CD14-positive monocyte (primary cell): ENCODE measurements at regions not wholly inside any gene's neighbourhood (a gene's known extent, or its start where the extent isn't known, plus 50 kb on each side); places are given as distances from the start of the nearest gene placed in this dataset.

ENCODE experiments used
- DNase-seq, 3 donors: peaks; one replicate each; pipeline ENCODE4 v3.0.0-alpha.2; 2011 to 2022
- H2AFZ ChIP-seq: 2 replicates; pipeline ENCODE4 v1.6.0; 2012; ENCODE audit warnings: mild to moderate bottlenecking, low read depth, low read length, inconsistent platforms; ENCODE audit not compliant: insufficient read depth, poor library complexity, severe bottlenecking
- H3K27ac ChIP-seq, 2 donors: 1 replicate in 1 of 2; 2 replicates in 1 of 2; pipeline ENCODE4 v1.5.1; 2012 to 2013; ENCODE audit warnings: low read length in 2 of 2, control low read depth in 1 of 2, inconsistent platforms in 1 of 2, low read depth in 1 of 2, mild to moderate bottlenecking in 1 of 2
- H3K27me3 ChIP-seq, 2 donors: one replicate each; pipeline versions ENCODE4 v1.6.0 to v1.6.1; 2011 to 2013; ENCODE audit warnings: low read length in 2 of 2; ENCODE audit not compliant: control insufficient read depth in 2 of 2, insufficient read depth in 2 of 2
- H3K36me3 ChIP-seq, 2 donors: replicated peaks in 1 of 2; 1 replicate in 1 of 2; 2 replicates in 1 of 2; pipeline versions ENCODE4 v1.5.1 to v1.6.1; 2012 to 2013; ENCODE audit warnings: low read length in 2 of 2, control low read depth in 1 of 2, inconsistent platforms in 1 of 2, mild to moderate bottlenecking in 1 of 2; ENCODE audit not compliant: insufficient read depth in 2 of 2, control insufficient read depth in 1 of 2
- H3K4me1 ChIP-seq, 2 donors: 1 replicate in 1 of 2; 2 replicates in 1 of 2; pipeline versions ENCODE4 v1.5.1 to v1.6.1; 2012 to 2013; ENCODE audit warnings: low read length in 2 of 2, control low read depth in 1 of 2, inconsistent platforms in 1 of 2, mild to moderate bottlenecking in 1 of 2, moderate library complexity in 1 of 2; ENCODE audit not compliant: insufficient read depth in 2 of 2, control insufficient read depth in 1 of 2
- H3K4me2 ChIP-seq: replicated peaks from 2 replicates; pipeline ENCODE3; 2012; ENCODE audit warnings: low read length, moderate library complexity, mild to moderate bottlenecking; ENCODE audit not compliant: poor library complexity, severe bottlenecking; ENCODE audit errors: extremely low read depth
- H3K4me3 ChIP-seq, 3 experiments: fragments of 200-600 bp in 1 of 3; sonication (generic) in 1 of 3; replicated peaks in 1 of 3; 1 replicate in 2 of 3; 2 replicates in 1 of 3; pipeline ENCODE4 v1.5.1; 2011 to 2013; ENCODE audit warnings: low read length in 3 of 3, mild to moderate bottlenecking in 3 of 3, control low read depth in 2 of 3, low read depth in 2 of 3, inconsistent platforms in 1 of 3, moderate library complexity in 1 of 3
- H3K79me2 ChIP-seq: 2 replicates; pipeline ENCODE4 v1.6.0; 2012; ENCODE audit warnings: mild to moderate bottlenecking, control low read depth, inconsistent platforms, low read length, moderate library complexity; ENCODE audit not compliant: insufficient read depth
- H3K9ac ChIP-seq: 2 replicates; pipeline ENCODE4 v1.6.0; 2017; ENCODE audit warnings: low read length, mild to moderate bottlenecking; ENCODE audit not compliant: insufficient read depth, poor library complexity, severe bottlenecking
- H3K9me3 ChIP-seq, 2 donors: replicated peaks in 1 of 2; 1 replicate in 1 of 2; 2 replicates in 1 of 2; pipeline versions ENCODE4 v1.5.1 to v1.6.1; 2012 to 2013; ENCODE audit warnings: low read length in 2 of 2, control low read depth in 1 of 2; ENCODE audit not compliant: control insufficient read depth in 1 of 2, insufficient read depth in 1 of 2
- H4K20me1 ChIP-seq: 2 replicates; pipeline ENCODE4 v1.6.0; 2012; ENCODE audit warnings: mild to moderate bottlenecking, low read length, control low read depth, moderate library complexity; ENCODE audit not compliant: insufficient read depth
- H3K27ac Mint-ChIP-seq, 7 donors: one replicate each; pipeline ENCODE4 v1.8.0; 2020; ENCODE audit warnings: mild to moderate bottlenecking in 7 of 7, mixed read lengths in 7 of 7, moderate library complexity in 6 of 7, inconsistent platforms in 2 of 7
- H3K27me3 Mint-ChIP-seq, 3 donors: one replicate each; pipeline ENCODE4 v1.8.0; 2021 to 2022; ENCODE audit warnings: low read depth in 3 of 3, mild to moderate bottlenecking in 3 of 3, mixed read lengths in 3 of 3, moderate library complexity in 3 of 3, inconsistent platforms in 1 of 3
- H3K36me3 Mint-ChIP-seq, 2 donors: one replicate each; pipeline ENCODE4 v1.8.0; 2020; ENCODE audit warnings: mixed read lengths in 2 of 2, inconsistent platforms in 1 of 2, mild to moderate bottlenecking in 1 of 2
- H3K4me1 Mint-ChIP-seq: one replicate; pipeline ENCODE4 v1.8.0; 2020; ENCODE audit warnings: mild to moderate bottlenecking, mixed read lengths
- H3K4me3 Mint-ChIP-seq, 2 donors: one replicate each; pipeline ENCODE4 v1.8.0; 2020; ENCODE audit warnings: mild to moderate bottlenecking in 2 of 2, mixed read lengths in 2 of 2, moderate library complexity in 1 of 2
- H3K9me3 Mint-ChIP-seq, 7 donors: one replicate each; pipeline ENCODE4 v1.8.0; 2020 to 2022; ENCODE audit warnings: mixed read lengths in 7 of 7, mild to moderate bottlenecking in 6 of 7, moderate library complexity in 6 of 7, inconsistent platforms in 2 of 7
- WGBS: methylation state at CpG from one replicate; pipeline ENCODE4 v1.1.5; 2013; ENCODE audit warnings: missing lambda C conversion rate; ENCODE audit not compliant: insufficient coverage; 5-methylcytosine and 5-hydroxymethylcytosine counted together
- intact Hi-C, 2 donors: fragments of 100-400 bp; cut with micrococcal nuclease; formaldehyde crosslinking; loops; one replicate each; pipeline versions ENCODE4 v1.15.0 to v1.15.1; 2023
- TF ChIP-seq, protein P1 (sequence below): fragments of 200-600 bp; IDR thresholded peaks from one replicate; pipeline ENCODE4 v1.8.0; 2022; ENCODE audit warnings: antibody characterized with exemption, mild to moderate bottlenecking

DNA sequence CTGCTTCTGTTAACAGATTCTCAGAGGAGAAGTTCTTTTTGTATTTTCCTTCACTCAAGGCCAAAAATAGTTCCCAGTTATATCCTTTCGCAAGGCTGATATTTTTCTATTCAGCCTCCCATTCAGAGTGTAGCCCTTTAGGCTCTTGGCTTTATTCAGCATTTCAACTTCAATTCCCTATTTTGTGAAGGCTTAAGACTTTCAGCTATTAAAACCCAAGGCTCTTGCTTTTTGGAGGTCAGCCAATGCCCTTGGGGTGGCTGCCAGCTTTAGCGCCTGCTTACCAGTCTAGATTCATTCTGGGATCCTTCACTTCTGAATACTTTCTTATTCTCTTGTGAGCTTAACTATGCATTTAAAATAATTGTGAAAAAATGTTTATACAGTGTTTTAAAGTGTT is 57.3 kb upstream of the ADGRA3 start:
- Histone ChIP-seq H2AFZ (no peak overlapping the region), H3K36me3 (no peaks in the 10 kb centered on the region), H4K20me1 (no peaks in the 10 kb centered on the region), H3K4me2 (no peak overlapping the region), H3K27me3 (no peaks in the 10 kb centered on the region), H3K4me1 (no peaks in the 10 kb centered on the region), H3K27ac (no peak overlapping the region), H3K9ac (no peak overlapping the region), H3K4me3 (no peak overlapping the region), H3K9me3 (peaks cover 6 to 16% of the 10 kb centered on the region in 2 donors), H3K79me2 (no peaks in the 10 kb centered on the region)
- TF ChIP-seq, protein P1, sequence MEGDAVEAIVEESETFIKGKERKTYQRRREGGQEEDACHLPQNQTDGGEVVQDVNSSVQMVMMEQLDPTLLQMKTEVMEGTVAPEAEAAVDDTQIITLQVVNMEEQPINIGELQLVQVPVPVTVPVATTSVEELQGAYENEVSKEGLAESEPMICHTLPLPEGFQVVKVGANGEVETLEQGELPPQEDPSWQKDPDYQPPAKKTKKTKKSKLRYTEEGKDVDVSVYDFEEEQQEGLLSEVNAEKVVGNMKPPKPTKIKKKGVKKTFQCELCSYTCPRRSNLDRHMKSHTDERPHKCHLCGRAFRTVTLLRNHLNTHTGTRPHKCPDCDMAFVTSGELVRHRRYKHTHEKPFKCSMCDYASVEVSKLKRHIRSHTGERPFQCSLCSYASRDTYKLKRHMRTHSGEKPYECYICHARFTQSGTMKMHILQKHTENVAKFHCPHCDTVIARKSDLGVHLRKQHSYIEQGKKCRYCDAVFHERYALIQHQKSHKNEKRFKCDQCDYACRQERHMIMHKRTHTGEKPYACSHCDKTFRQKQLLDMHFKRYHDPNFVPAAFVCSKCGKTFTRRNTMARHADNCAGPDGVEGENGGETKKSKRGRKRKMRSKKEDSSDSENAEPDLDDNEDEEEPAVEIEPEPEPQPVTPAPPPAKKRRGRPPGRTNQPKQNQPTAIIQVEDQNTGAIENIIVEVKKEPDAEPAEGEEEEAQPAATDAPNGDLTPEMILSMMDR, result no peak
- H3K4me3 Mint-ChIP-seq, result no peak overlapping the region
- peaks cover 6 to 24% (median 15%) of the 10 kb centered on the region in 7 donors for H3K9me3 Mint-ChIP-seq
- no peaks in the 10 kb centered on the region for H3K4me1 Mint-ChIP-seq
- no peaks in the 10 kb centered on the region for H3K36me3 Mint-ChIP-seq
- DNase-seq, result no peak
- intact Hi-C loops, result no loop called here
- H3K27ac Mint-ChIP-seq, result no peak overlapping the region
- no peaks in the 10 kb centered on the region for H3K27me3 Mint-ChIP-seq
- no CpG with 5 or more reads among the region's 2 CpGs for WGBS

DNA sequence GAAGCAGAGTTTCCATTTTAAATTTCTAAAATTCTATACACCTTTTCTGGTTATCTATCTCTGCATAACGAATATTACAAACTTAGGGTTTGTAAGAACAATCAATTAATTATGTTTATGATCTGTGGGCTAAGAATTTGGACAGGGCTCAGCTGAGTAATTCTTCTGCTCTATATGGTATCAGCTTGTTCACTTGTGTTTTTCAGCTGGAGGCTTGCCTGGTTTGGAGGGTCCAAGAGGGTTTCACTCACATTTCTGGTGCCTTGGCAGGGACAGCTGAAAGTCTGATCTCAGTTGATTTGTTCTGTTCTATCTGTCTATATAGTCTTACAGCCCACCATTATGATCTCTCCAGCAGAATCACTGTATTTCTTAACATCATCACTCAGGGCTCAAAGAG is 57.8 kb upstream of the ADGRA3 start:
- Mint-ChIP-seq H3K27ac (no peak overlapping the region), H3K36me3 (no peaks in the 10 kb centered on the region), H3K4me3 (no peak overlapping the region), H3K4me1 (no peaks in the 10 kb centered on the region), H3K27me3 (no peaks in the 10 kb centered on the region), H3K9me3 (peaks cover 6 to 22% (median 15%) of the 10 kb centered on the region in 7 donors)
- intact Hi-C loops, result no loop called here
- H3K4me1 ChIP-seq, result no peaks in the 10 kb centered on the region
- H3K4me3 ChIP-seq, result no peak overlapping the region
- H3K9me3 ChIP-seq, result peaks cover 6 to 16% of the 10 kb centered on the region in 2 donors
- H3K27me3 ChIP-seq, result no peaks in the 10 kb centered on the region
- TF ChIP-seq, protein P1, result no peak
- H2AFZ ChIP-seq, result no peak overlapping the region
- no CpG with 5 or more reads among the region's 1 CpG for WGBS
- no peaks in the 10 kb centered on the region for H4K20me1 ChIP-seq
- no peaks in the 10 kb centered on the region for H3K36me3 ChIP-seq
- DNase-seq, result no peak
- H3K4me2 ChIP-seq, result no peak overlapping the region
- no peaks in the 10 kb centered on the region for H3K79me2 ChIP-seq
- no peak overlapping the region for H3K27ac ChIP-seq
- H3K9ac ChIP-seq, result no peak overlapping the region
